ENCODE measurements at regions not wholly inside any gene's neighbourhood (a gene's known extent, or its start where the extent isn't known, plus 50 kb on each side); places are given as distances from the start of the nearest gene placed in this dataset.

DNA sequence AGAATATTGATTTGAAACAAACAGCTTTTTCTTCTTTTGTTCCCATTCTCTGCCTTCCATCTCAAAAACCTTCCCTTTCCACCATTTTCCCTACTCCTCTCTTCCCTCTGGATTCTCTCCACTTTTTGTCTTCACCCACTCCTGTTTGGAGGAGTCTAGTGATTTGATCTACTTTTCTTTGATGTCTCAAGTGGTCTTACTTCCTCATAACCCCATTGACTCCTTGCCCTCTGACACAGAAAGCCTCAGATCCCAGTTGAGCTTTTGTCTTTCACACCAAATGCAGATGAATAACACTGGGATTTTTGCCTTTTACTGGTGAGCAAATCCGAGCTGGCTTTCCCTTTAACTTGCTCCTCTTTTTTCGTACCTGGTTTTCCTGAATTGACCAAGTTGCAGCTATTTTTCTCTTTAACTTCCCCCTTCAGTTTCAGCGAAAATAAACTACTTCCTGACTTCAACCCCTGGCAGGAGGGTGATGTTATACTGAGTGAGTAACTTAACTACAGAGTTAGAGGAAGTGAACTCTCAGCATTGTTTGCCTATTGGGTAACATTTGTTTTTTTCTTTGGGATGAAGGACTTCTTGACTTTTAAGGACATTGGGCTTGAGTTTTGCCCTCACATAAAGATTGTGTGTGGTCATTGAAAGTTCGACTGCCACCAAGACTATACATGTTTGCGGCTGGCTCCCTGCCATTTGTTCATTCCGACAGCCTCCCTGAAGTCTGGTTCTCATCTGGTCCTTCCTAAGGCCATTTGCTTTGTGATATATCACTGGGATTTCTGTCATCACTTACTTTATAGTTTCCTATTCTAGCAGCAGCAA lies 392.8 kb upstream of the NR3C2 start:
- no peak for DNase-seq (ENCODE audit: low read depth)
- no peak overlapping the region for H3K4me3 ChIP-seq (ENCODE audit: low read length)
- TF ChIP-seq, protein P1, sequence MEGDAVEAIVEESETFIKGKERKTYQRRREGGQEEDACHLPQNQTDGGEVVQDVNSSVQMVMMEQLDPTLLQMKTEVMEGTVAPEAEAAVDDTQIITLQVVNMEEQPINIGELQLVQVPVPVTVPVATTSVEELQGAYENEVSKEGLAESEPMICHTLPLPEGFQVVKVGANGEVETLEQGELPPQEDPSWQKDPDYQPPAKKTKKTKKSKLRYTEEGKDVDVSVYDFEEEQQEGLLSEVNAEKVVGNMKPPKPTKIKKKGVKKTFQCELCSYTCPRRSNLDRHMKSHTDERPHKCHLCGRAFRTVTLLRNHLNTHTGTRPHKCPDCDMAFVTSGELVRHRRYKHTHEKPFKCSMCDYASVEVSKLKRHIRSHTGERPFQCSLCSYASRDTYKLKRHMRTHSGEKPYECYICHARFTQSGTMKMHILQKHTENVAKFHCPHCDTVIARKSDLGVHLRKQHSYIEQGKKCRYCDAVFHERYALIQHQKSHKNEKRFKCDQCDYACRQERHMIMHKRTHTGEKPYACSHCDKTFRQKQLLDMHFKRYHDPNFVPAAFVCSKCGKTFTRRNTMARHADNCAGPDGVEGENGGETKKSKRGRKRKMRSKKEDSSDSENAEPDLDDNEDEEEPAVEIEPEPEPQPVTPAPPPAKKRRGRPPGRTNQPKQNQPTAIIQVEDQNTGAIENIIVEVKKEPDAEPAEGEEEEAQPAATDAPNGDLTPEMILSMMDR (conservative IDR thresholded peaks at IDR 0.05; ENCODE audit: low read depth, low read length): no peak

DNA sequence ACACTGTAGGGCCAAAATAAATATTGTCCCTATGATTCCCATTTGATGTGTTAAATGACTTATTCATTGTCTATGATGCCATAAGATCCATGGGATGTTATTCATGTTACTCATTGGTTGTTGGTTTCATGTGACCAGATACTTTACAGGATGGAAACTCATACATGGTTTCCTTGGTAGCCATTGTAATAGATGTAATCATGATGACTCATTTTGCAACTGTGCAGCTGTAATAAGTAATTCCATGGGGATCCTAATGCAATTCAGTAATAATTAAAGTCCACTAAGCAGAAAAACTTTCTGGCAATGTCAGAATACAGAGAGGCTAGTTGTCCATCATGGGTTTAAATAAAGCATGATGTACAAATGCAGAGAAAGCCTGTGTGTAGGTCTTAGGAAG lies 389.7 kb upstream of the NR3C2 start:
- TF ChIP-seq, protein P1 (conservative IDR thresholded peaks at IDR 0.05; ENCODE audit: low read depth, low read length): no peak
- no peak overlapping the region for H3K4me3 ChIP-seq (ENCODE audit: low read length)
- peak; percentile 94 for DNase-seq (ENCODE audit: low read depth)

DNA sequence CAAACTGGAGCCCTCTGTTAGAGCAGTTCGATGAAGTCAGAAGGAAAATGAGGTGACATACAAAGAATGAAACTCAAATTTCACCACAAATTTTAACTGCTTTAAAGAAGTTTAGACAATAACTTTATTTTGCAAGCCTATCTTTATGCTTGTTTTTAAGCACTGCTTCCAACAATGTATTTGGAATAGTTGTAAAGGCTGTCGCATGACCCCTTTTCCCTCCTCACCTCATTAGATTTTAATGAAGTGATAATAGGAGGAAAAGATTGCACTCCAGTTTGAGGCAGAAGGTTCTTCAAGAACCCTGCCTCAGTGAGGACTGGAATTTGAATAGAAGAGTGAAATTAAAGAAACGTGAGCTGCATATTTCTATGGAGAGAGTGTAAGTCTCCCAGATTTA lies 386.1 kb upstream of the NR3C2 start:
- TF ChIP-seq, protein P1 (conservative IDR thresholded peaks at IDR 0.05; ENCODE audit: low read depth, low read length): no peak
- DNase-seq (ENCODE audit: low read depth): no peak
- H3K4me3 ChIP-seq (ENCODE audit: low read length): no peak overlapping the region

DNA sequence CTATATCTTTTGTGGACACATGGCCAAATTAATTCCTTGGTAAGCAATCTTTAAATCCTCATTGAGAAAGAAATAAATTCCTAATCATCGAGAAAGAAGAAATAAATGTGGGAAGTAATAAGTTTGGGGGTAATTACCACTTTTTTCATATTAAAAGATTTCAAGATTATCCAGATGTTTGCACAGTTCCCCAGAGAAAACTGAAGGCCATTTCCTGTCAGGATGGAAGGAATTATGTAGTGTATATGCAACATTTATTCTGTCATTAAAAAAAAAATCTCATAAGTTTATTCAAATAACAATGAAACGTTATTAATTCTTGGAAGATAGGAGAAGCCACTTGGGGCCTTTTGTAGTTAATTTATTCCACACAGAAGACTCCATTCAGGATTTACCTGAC lies 385.6 kb upstream of the NR3C2 start:
- DNase-seq (ENCODE audit: low read depth): no peak
- TF ChIP-seq, protein P1 (conservative IDR thresholded peaks at IDR 0.05; ENCODE audit: low read depth, low read length): no peak
- H3K4me3 ChIP-seq (ENCODE audit: low read length): no peak overlapping the region

DNA sequence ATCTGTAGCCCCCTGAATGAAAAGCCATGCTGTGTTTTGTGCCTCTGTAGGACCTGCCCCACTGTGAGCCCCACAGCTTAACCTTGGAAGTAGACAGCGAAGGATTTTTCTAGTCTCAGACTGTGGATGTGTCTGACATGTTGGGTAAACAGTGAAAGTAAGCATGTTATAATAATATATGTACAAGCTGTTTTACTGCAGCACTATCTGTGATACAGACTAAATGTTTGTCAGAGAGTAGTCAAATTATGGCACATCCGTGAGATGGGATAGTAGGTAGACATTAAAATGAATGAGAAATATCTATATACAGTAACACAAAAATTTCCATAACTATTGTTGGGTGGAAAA lies 381.2 kb upstream of the NR3C2 start:
- DNase-seq (ENCODE audit: low read depth): no peak
- TF ChIP-seq, protein P1 (conservative IDR thresholded peaks at IDR 0.05; ENCODE audit: low read depth, low read length): no peak
- H3K4me3 ChIP-seq (ENCODE audit: low read length): no peak overlapping the region

DNA sequence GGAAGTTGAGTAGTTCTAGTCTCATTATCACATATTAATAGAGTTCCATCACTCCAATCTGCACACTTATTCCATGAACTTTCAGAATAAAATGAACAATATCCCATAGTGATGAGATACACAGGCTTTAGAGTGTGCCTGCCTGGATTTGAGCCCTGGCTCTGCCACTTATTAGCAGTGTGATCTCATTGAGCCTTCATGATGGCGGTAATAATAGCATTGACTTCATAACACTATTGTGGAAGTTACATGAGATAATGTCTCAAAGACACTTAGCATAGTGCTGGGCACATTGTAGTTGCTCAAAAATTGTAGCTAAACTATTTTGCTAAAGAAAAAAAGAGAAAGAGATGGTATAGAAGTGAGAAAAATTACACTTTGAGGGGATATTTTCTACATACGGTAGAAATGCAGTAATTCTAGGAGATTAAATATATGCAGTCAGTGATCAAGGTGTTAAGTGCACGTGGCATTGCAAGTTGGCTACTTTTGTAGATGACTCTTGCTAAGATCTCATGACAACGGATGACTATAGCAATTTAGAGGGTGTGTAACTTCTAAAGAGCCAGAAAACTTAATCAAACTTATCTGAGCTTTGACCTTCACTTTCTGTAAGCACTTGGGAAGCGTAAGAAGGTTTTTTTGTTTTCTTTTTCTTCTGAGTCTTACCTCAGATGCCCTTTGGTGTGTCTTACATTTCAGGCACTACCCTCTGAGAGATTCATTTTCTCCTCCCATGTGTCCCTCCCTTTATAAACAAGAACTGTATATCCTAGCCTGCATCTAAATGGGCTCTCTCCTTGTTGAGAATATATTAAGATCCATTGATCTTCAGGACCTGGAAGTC lies 380.6 kb upstream of the NR3C2 start:
- TF ChIP-seq, protein P1 (conservative IDR thresholded peaks at IDR 0.05; ENCODE audit: low read depth, low read length): no peak
- no peak for DNase-seq (ENCODE audit: low read depth)
- H3K4me3 ChIP-seq (ENCODE audit: low read length): no peak overlapping the region
